Liver (tissue), 3 donors: ENCODE measurements at regions not wholly inside any gene's neighbourhood (a gene's known extent, or its start where the extent isn't known, plus 50 kb on each side); places are given as distances from the start of the nearest gene placed in this dataset.

ENCODE experiments used
- FOXA1 ChIP-seq: IDR thresholded peaks from 2 replicates; pipeline ENCODE4 v1.6.1; 2016; ENCODE audit warnings: antibody characterized with exemption
- JUND ChIP-seq, 2 donors: IDR thresholded peaks; 2 replicates each; pipeline ENCODE4 v1.6.1; 2016; ENCODE audit warnings: antibody characterized with exemption in 2 of 2
- RAD21 ChIP-seq, 2 donors: IDR thresholded peaks; 2 replicates each; pipeline ENCODE4 v1.6.1; 2016; ENCODE audit warnings: antibody characterized with exemption in 2 of 2, mild to moderate bottlenecking in 2 of 2
- RXRA ChIP-seq, 2 donors: IDR thresholded peaks; 2 replicates each; pipeline ENCODE4 v1.6.1; 2017 to 2018; ENCODE audit warnings: antibody characterized with exemption in 2 of 2, mild to moderate bottlenecking in 1 of 2
- YY1 ChIP-seq: IDR thresholded peaks from 2 replicates; pipeline ENCODE4 v1.6.1; 2016; ENCODE audit warnings: antibody characterized with exemption, mild to moderate bottlenecking
- TF ChIP-seq, protein P1 (sequence below): fragments of 150-350 bp; IDR thresholded peaks from 2 replicates; pipeline ENCODE4 v1.5.1; 2017; ENCODE audit warnings: improper control_type of control experiment, low read depth, low read length; ENCODE audit not compliant: missing input control
- TF ChIP-seq, protein P2 (sequence below): IDR thresholded peaks from 2 replicates; pipeline ENCODE4 v1.6.1; 2016; ENCODE audit warnings: antibody characterized with exemption
- TF ChIP-seq, protein P3 (sequence below): IDR thresholded peaks from 2 replicates; pipeline ENCODE4 v1.6.1; 2016; ENCODE audit warnings: antibody characterized with exemption, mild to moderate bottlenecking
- donor health status: healthy.
- donor health status: healthy.

DNA sequence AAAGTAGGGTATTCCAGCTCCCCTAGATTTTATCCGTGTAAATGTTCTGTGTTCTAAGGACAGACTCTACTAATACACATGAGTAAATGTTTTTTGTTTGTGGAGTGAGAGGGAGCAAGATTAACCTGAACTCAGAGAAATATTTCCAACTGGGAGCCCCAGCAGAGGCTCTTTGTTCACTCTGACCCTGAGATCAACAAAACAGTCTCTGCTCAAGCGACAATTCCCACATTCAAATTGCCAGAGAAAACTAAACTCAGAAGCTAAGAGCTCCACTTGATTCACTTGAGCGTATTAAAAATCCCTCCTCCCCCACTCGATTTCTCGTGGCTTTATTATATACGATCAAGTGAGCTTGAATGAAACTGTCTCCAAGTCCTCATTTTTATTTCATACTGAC, 413.9 kb upstream of the JARID2 start:
- TF ChIP-seq, protein P1, sequence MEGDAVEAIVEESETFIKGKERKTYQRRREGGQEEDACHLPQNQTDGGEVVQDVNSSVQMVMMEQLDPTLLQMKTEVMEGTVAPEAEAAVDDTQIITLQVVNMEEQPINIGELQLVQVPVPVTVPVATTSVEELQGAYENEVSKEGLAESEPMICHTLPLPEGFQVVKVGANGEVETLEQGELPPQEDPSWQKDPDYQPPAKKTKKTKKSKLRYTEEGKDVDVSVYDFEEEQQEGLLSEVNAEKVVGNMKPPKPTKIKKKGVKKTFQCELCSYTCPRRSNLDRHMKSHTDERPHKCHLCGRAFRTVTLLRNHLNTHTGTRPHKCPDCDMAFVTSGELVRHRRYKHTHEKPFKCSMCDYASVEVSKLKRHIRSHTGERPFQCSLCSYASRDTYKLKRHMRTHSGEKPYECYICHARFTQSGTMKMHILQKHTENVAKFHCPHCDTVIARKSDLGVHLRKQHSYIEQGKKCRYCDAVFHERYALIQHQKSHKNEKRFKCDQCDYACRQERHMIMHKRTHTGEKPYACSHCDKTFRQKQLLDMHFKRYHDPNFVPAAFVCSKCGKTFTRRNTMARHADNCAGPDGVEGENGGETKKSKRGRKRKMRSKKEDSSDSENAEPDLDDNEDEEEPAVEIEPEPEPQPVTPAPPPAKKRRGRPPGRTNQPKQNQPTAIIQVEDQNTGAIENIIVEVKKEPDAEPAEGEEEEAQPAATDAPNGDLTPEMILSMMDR = no peak
- TF ChIP-seq JUND (IDR thresholded peaks at IDR 0.05) (no peak), YY1 (no peak), RXRA (IDR thresholded peaks at IDR 0.05) (no peak), RAD21 (IDR thresholded peaks at IDR 0.05) (no peak), FOXA1 (no peak)
- TF ChIP-seq, protein P2, sequence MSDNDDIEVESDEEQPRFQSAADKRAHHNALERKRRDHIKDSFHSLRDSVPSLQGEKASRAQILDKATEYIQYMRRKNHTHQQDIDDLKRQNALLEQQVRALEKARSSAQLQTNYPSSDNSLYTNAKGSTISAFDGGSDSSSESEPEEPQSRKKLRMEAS = no peak
- TF ChIP-seq, protein P3, sequence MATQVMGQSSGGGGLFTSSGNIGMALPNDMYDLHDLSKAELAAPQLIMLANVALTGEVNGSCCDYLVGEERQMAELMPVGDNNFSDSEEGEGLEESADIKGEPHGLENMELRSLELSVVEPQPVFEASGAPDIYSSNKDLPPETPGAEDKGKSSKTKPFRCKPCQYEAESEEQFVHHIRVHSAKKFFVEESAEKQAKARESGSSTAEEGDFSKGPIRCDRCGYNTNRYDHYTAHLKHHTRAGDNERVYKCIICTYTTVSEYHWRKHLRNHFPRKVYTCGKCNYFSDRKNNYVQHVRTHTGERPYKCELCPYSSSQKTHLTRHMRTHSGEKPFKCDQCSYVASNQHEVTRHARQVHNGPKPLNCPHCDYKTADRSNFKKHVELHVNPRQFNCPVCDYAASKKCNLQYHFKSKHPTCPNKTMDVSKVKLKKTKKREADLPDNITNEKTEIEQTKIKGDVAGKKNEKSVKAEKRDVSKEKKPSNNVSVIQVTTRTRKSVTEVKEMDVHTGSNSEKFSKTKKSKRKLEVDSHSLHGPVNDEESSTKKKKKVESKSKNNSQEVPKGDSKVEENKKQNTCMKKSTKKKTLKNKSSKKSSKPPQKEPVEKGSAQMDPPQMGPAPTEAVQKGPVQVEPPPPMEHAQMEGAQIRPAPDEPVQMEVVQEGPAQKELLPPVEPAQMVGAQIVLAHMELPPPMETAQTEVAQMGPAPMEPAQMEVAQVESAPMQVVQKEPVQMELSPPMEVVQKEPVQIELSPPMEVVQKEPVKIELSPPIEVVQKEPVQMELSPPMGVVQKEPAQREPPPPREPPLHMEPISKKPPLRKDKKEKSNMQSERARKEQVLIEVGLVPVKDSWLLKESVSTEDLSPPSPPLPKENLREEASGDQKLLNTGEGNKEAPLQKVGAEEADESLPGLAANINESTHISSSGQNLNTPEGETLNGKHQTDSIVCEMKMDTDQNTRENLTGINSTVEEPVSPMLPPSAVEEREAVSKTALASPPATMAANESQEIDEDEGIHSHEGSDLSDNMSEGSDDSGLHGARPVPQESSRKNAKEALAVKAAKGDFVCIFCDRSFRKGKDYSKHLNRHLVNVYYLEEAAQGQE = no peak
